Stimulated activated CD4-positive, alpha-beta T cell treated with anti-CD3 and anti-CD28 coated beads, Interleukin-1b, Interleukin-23, amount 100 ng/mL, for 24 hours (primary cell): ENCODE measurements at regions not wholly inside any gene's neighbourhood (a gene's known extent, or its start where the extent isn't known, plus 50 kb on each side); places are given as distances from the start of the nearest gene placed in this dataset.

Source experiments
- DNase-seq, 4 experiments: peaks; one replicate each; pipeline ENCODE4 v3.0.0-alpha.2; 2020; ENCODE audit warnings: low read depth in 4 of 4, low spot score in 1 of 4

DNA sequence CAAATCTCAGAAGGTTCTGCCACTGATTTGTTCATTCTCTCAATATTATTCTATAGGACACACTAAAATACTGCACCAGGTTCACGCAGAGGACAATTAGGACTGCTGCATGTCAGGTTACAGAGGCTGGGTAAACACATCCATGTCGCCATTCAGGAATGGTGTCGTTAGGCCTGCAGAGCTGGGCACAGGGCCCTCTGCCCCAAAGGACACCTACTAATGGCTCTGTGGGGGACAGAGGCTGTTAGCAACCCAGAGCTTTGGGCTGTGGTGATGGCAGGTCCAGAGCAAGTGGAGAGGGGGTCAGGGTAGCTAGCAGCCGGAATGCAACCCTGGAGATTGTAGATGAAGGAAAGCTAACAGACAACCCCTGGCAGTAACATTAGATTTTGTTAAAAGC is 115.9 kb downstream of the TTC32 start:
- no peak for DNase-seq

GRCh38 chr2:19785447-19785846 is 116.3 kb downstream of the TTC32 start:
- no peak for DNase-seq

- DNase-seq = no peak
Observed at GRCh38 chr2:19784456-19784855, 117.3 kb downstream of the TTC32 start.

DNA sequence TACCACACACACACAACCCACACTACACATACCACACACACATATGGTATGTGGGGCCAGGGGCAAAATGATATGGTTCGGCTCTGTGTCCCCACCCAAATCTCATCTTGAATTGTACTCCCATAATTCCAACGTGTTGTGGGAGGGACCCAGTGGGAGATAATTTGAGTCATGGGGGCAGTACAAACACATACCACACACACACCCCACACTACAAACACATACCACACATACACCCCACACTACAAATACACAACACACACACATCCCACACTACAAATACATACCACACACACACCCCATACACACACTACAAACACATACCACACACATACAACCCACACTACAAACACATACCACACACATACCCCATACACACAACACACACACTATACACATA is 117.8 kb downstream of the TTC32 start:
- DNase-seq = no peak

DNA sequence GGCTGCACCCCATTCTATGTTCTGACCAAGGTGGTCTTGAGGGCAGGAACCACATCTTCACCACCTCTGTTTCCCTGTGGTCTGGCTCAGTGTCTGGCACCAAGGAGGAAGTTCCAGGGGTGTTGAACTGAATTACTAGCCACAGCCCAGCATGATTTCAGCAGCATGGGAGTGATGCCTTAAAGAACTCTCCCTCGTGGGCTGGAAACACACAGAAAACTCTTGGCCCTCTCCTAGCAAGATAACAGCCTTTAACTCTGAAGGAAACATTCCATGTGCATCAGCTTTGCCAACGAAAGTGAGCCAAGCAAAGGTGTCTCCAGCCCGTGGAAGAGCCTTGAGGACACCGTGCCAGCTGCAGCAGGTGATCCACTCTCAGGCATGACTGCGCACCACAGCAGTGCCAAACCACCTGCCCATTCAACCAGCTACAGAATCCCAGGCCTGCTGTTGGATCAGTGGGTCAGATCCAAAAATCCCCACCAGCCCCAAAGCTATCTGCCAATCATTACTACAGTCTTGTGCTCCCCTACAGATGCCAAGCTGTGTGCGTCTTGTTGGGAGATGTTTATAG is 124.8 kb downstream of the TTC32 start:
- no peak for DNase-seq

DNA sequence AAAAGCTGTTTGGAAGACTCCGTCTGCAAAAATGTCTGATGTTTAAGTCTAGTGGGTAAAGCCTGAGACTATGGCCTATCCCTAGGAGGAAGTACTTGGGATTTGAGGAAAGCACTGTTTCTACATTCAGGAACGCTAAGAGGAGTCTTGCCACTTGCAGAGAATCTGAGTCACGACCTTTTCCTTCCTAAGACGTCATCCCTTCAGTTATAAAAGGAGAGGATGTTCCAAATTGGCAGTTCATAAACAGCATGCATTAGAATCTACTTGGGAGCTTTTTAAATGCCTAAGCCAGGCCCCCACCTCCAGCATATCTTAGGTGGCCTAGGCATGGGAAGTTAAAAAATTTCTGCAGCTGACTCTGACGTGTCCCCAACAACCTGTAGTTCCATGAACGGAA is 125.9 kb downstream of the TTC32 start:
- DNase-seq = no peak

GRCh38 chr2:19775315-19775714 is 126.5 kb downstream of the TTC32 start:
- DNase-seq = no peak

- DNase-seq = no peak
Observed at GRCh38 chr2:19774805-19775176, 127.0 kb downstream of the TTC32 start.

- DNase-seq = no peak
Observed at GRCh38 chr2:19772981-19773380, 128.8 kb downstream of the TTC32 start.

DNA sequence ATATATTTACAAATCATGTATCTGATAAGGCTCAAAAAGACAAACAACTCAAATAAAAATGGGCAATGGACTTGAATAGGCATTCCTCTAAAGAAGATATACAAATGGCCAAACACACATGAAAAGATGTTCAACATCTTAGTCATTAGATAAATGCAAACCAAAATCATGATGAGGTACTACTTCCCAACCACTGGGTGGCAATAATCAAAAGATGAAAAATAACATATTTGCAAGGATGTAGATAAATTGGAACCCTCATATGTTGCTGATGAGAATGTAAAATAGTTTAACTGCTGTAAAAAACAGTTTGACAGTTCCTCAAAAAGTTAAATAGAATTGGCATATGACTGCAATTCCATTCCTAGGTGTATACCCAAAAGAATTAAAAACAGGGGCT is 132.3 kb downstream of the TTC32 start:
- DNase-seq = no peak

DNA sequence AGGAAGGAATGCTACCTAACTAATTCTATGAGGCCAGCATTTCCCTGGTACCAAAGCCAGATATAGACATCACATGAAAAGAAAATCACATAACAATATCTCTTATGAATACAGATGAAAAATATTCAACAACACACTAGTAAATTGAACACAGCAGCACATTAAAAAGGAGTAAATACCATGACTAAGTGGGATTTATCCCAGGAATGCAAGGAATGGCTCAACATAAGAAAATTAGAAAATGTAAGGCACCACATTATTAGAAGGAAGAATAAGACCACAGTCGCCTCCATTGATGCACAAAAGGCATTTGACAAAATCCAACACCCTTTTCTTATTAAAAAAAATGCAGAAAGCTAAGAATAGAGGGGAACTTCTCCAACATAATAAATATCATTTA is 133.9 kb downstream of the TTC32 start:
- no peak for DNase-seq

- no peak for DNase-seq
Observed at GRCh38 chr2:19764998-19765397, 136.8 kb downstream of the TTC32 start.

- no peak for DNase-seq
Observed at GRCh38 chr2:19763731-19764130, 138.1 kb downstream of the TTC32 start.

- no peak for DNase-seq
Observed at GRCh38 chr2:19762959-19763605, 138.7 kb downstream of the TTC32 start.

GRCh38 chr2:19762142-19762541 is 139.6 kb downstream of the TTC32 start:
- DNase-seq = no peak

GRCh38 chr2:19759880-19760279 is 141.9 kb downstream of the TTC32 start:
- DNase-seq = no peak

GRCh38 chr2:19758658-19759057 is 143.1 kb downstream of the TTC32 start:
- no peak for DNase-seq

- no peak for DNase-seq
Observed at GRCh38 chr2:19757586-19757985, 144.2 kb downstream of the TTC32 start.

DNA sequence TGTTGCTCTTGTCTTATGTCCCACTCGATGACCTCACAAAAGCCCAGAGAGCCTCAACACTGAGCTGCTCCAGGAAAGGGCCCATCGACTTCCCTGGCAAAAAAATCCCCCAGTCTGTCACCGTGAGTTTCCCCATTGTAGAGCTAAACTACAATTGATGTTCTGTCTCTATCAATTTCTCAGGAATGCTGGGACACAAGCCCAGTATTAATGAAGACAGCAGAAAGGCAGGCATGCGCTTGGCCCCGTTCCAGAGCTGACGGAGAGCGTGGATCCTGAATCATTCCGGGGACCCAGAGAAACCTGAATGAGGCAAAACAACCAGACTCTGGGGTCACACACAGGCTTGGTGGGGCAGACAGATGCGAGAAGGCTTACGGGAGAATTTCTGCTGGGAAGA is 146.9 kb downstream of the TTC32 start:
- no peak for DNase-seq

DNA sequence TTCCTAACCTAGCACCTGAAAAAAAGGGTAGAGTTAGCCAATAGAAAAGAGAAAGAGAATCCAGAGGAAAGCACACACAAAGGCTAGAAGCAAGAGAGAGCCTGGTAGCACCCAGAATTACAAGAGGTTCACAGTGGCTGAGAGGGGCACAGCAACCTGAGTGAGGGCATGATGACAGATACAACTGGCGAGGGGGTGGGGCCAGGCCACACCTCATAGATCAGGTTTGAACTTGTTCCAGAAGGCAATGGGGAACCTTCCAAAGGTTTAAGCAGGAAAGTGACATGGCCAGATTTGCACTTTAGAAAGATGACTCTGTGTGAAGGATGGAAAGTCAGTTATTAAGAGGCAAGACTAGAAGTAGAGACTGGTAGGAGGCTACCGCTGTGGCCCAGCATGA is 148.0 kb downstream of the TTC32 start:
- DNase-seq = no peak

DNA sequence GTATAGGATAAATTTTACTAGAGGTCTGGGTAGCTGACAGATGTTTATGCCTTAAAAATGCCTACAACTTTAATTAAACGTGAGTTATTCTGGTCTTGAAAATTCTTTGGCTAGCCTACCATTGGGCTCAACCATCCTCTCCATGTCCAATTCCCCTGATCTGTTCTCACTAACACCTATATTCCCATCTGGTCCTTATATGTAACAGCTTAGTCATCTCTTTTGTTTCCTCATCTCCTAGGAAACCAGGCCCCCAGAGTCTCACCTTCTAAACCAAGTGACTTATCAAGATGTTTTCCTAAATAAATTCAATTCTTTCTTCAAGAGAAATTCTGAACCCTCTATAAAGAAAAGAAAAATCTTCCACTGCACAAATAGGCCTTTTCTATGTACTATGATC is 148.5 kb downstream of the TTC32 start:
- DNase-seq = no peak

- no peak for DNase-seq
Observed at GRCh38 chr2:19752500-19752899, 149.3 kb downstream of the TTC32 start.

GRCh38 chr2:19751631-19752030 is 150.2 kb downstream of the TTC32 start:
- DNase-seq = no peak
